A549 (cell line): ENCODE measurements at regions not wholly inside any gene's neighbourhood (a gene's known extent, or its start where the extent isn't known, plus 50 kb on each side); places are given as distances from the start of the nearest gene placed in this dataset.

Experiments used
- CBX8 ChIP-seq: fragments of 200-600 bp; sonication (generic); IDR thresholded peaks from 2 replicates; pipeline ENCODE4 v1.6.1; 2016
- CEBPB ChIP-seq, 2 experiments: fragments of >200 bp in 1 of 2; sonication (Bioruptor Twin) in 1 of 2; formaldehyde crosslinking in 1 of 2; IDR thresholded peaks; 2 replicates each; pipeline ENCODE4 v1.6.1; 2012 to 2016
- ESRRA ChIP-seq: fragments of 150-350 bp; IDR thresholded peaks from 2 replicates; pipeline ENCODE4 v1.6.1; 2014; ENCODE audit warnings: mild to moderate bottlenecking, low read length, borderline replicate concordance
- KDM5A ChIP-seq: fragments of 200-600 bp; sonication (generic); IDR thresholded peaks from 2 replicates; pipeline ENCODE4 v1.6.1; 2016; ENCODE audit warnings: antibody characterized with exemption, mild to moderate bottlenecking
- NR3C1 ChIP-seq: fragments of >200 bp; sonication (Bioruptor Twin); formaldehyde crosslinking; IDR thresholded peaks from 3 replicates; pipeline ENCODE4 v1.6.1; 2017
- POLR2A ChIP-seq: IDR thresholded peaks from 2 replicates; pipeline ENCODE4 v1.6.1; 2012; ENCODE audit warnings: mild to moderate bottlenecking, low read length
- RAD21 ChIP-seq, 2 experiments: fragments of >200 bp in 1 of 2; sonication (Bioruptor Twin) in 1 of 2; formaldehyde crosslinking in 1 of 2; IDR thresholded peaks in 1 of 2; conservative IDR thresholded peaks in 1 of 2; 2 replicates in 1 of 2; 3 replicates in 1 of 2; pipeline ENCODE4 v1.6.1; 2012 to 2018; ENCODE audit warnings: inconsistent platforms in 1 of 2
- RCOR1 ChIP-seq: fragments of 150-350 bp; IDR thresholded peaks from 2 replicates; pipeline ENCODE4 v1.6.1; 2014; ENCODE audit warnings: antibody characterized with exemption, low read length, low read depth
- RNF2 ChIP-seq: fragments of 200-600 bp; sonication (generic); IDR thresholded peaks from 2 replicates; pipeline ENCODE4 v1.6.1; 2016; ENCODE audit warnings: low read depth, mild to moderate bottlenecking, antibody characterized with exemption, moderate library complexity, borderline replicate concordance
- TF ChIP-seq, protein P1 (sequence below): fragments of >200 bp; sonication (Bioruptor Twin); formaldehyde crosslinking; IDR thresholded peaks from 3 replicates; pipeline ENCODE4 v1.5.1; 2016

DNA sequence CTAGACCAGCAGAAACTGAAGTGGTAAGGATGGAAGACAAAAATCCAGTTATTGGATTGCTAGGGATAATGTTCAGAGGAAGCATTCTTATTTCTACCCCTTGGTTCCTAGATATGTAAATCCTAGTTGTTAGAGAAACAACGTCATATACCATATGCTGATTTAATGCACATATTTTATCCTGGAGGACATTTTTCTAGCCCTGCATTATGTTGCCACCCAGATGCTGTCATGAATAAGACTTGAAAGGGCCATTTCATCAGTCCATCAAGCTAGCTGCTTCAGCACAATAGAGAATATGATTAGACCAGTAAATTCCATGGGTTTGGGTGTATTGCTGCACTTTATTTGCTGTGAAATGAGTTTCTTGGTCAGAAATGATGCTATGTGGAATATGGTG, 1736.4 kb downstream of the MAT2B start:
- TF ChIP-seq ESRRA (no peak), KDM5A (no peak), CBX8 (no peak), RAD21 (conservative IDR thresholded peaks at IDR 0.05 in 1 of 2, IDR thresholded peaks at IDR 0.05 in 1 of 2) (no peak), CEBPB (IDR thresholded peaks at IDR 0.05) (no peak), NR3C1 (no peak), RCOR1 (no peak), RNF2 (no peak), POLR2A (no peak)
- TF ChIP-seq, protein P1, sequence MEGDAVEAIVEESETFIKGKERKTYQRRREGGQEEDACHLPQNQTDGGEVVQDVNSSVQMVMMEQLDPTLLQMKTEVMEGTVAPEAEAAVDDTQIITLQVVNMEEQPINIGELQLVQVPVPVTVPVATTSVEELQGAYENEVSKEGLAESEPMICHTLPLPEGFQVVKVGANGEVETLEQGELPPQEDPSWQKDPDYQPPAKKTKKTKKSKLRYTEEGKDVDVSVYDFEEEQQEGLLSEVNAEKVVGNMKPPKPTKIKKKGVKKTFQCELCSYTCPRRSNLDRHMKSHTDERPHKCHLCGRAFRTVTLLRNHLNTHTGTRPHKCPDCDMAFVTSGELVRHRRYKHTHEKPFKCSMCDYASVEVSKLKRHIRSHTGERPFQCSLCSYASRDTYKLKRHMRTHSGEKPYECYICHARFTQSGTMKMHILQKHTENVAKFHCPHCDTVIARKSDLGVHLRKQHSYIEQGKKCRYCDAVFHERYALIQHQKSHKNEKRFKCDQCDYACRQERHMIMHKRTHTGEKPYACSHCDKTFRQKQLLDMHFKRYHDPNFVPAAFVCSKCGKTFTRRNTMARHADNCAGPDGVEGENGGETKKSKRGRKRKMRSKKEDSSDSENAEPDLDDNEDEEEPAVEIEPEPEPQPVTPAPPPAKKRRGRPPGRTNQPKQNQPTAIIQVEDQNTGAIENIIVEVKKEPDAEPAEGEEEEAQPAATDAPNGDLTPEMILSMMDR, result no peak
